SH-SY5Y (cell line): ENCODE measurements at regions not wholly inside any gene's neighbourhood (a gene's known extent, or its start where the extent isn't known, plus 50 kb on each side); places are given as distances from the start of the nearest gene placed in this dataset.

Experiments used
- GATA2 ChIP-seq: IDR thresholded peaks from 2 replicates; pipeline ENCODE4 v1.6.1; 2011; ENCODE audit warnings: mild to moderate bottlenecking, low read depth, low read length
- GATA3 ChIP-seq: IDR thresholded peaks from 2 replicates; pipeline ENCODE4 v1.6.1; 2011; ENCODE audit warnings: low read depth, mild to moderate bottlenecking, low read length, moderate library complexity

GRCh38 chr17:77704048-77704815, 254.3 kb upstream of the TNRC6C start:
- TF ChIP-seq GATA2 (no peak), GATA3 (no peak)
